GM21529 (cell line): ENCODE measurements at regions not wholly inside any gene's neighbourhood (a gene's known extent, or its start where the extent isn't known, plus 50 kb on each side); places are given as distances from the start of the nearest gene placed in this dataset.

ENCODE experiments used
- ATAC-seq: cut with Tn5 transposase; IDR thresholded peaks from one replicate; pipeline ENCODE4 v1.9.1; 2021; ENCODE audit not compliant: unreplicated experiment

- ATAC-seq, result no peak
These were observed 80.0 kb downstream of the CENPW start for GRCh38 chr6:126419901-126420300.

DNA sequence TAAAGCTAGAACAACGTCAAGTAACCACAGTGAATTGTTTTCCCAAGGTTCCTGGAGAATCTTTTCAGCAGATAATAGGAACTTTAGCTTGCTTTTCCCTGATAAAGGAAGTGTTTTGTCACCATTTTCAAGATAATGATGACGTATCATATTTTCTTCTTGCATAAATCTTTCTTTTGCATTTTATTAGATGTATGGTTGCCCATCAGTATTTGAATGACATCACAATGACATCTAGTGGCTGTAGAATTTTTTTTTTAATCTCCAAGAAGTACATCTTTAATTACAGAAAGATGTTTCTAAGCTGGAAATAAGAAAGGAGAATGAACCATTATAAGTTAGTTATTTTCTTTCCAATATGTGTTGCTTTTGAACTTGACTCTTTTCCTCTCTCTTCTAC, 83.0 kb downstream of the CENPW start:
- ATAC-seq, result no peak

DNA sequence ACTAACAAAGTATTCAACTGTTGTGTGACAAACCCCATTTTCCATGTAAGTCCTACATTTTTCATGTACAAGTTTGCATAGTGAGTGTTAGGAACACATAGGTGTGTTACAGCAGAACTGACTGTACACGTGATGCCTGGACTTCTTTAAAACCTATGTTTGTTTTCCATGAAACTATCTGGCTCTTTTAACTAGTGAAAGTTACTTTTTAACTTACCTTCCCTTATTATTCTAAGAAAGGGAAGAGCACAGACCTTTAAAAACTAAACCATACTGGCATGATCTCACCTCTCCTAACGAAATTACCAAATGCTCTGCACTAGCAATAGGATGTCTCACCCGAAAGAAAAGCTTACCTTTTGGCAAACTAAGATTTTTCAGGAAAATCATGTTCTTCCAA, 87.8 kb downstream of the CENPW start:
- no peak for ATAC-seq

DNA sequence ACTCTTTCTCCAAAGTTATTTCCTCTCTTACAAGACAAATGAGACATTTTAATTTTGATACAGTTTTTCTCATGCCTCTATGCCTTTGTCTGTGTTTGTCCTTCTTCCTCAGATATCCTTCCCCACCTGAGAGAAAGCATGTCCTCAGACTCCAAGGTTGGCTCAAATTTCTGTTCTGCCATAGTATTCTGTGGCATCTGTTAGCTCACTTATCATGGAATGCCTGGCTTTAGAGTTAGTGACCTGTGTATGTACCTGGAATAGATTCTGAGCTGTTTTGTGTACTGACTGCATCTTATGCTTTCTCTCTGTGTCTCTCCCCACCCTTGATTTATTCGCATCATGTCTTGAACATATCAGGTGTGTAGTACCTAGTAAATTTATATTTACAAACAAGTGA, 90.0 kb downstream of the CENPW start:
- no peak for ATAC-seq

- ATAC-seq, result no peak
These were observed 92.6 kb downstream of the CENPW start for GRCh38 chr6:126432564-126432963.

GRCh38 chr6:126433927-126434326, 94.0 kb downstream of the CENPW start:
- ATAC-seq, result no peak

DNA sequence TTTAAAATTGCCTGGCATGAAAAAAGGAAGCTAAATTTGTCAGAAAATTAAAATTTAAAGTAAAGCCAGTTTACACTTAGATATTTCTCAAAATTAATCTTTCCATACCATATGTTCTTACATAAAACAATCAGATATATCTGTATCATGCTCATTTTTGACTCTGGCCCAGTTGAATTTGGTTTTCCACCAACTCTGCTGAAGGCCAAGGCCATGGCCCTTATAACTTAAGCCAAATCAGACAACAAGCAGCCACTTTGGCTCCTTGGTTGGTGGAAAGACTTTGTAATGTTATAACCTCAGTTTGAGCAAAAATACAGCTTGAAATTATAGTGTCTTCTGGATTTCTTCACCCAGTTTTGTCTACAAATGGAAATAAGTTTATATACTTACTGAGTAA, 97.3 kb downstream of the CENPW start:
- ATAC-seq, result no peak

DNA sequence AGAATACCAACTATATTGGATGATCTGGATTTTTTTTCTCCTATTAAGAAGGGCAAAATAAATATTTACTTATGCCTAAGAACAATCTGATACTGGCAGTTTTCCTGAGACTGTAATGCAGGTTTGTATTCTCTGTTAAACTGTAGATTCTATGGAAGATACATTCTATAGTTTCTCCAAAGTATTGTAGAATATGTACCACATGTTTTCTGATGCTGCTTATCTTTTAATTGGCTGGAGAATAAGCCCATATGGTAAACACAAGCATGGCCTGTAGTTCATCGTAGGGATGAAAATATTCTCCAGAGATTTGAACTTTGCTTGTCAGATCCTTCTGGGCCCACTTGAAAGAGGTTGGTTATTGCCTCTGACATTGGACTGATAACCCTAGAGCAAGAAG, 99.1 kb downstream of the CENPW start:
- ATAC-seq, result no peak

DNA sequence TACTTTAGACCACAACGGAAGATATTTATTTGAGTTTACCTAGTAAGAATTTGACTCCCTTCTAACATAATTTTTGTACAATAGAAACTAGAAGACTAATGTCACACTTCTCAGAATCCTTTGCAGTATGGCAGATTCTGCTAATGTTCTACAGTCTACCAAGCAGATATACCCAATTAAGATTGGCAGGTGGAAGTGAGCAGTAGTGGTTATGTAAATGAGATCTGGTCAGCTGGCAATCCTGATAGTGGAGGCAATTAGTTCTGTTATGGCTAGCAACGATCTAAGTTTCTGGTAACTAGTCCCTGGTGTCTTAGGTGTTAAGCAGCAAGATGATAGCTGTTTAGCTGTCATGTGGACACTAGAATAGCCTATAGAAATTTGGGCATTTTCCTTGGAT, 101.0 kb downstream of the CENPW start:
- no peak for ATAC-seq

GRCh38 chr6:126444659-126445273, 104.9 kb downstream of the CENPW start:
- no peak for ATAC-seq

GRCh38 chr6:126446248-126446647, 106.3 kb downstream of the CENPW start:
- no peak for ATAC-seq

DNA sequence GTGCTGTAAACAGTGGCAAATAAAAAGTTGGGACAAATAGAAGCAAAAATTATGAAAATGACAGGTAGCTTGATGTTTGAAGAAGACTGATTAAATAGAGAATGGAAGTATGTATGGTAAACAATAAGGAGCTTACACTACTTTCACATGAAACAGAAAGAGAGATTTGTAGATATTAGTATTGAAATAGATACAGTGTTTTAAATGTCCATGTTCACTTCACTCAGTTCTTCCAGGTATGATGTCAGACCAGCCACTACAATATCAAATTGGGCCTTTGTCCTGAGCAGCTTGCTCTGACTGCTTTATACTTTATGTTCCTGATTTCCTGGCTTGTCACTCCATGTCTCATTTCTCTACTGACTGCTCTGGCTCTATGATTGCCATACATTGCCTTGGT, 107.5 kb downstream of the CENPW start:
- ATAC-seq, result peak; percentile 55

- no peak for ATAC-seq
These were observed 121.1 kb downstream of the CENPW start for GRCh38 chr6:126461045-126461444.

- ATAC-seq, result no peak
These were observed 124.3 kb downstream of the CENPW start for GRCh38 chr6:126464245-126464644.

GRCh38 chr6:126475449-126475848, 135.5 kb downstream of the CENPW start:
- ATAC-seq, result no peak

GRCh38 chr6:126477678-126478077, 137.8 kb downstream of the CENPW start:
- ATAC-seq, result peak; percentile 66

GRCh38 chr6:126480268-126480667, 140.4 kb downstream of the CENPW start:
- no peak for ATAC-seq

GRCh38 chr6:126481319-126481718, 141.4 kb downstream of the CENPW start:
- no peak for ATAC-seq

- ATAC-seq, result no peak
These were observed 164.9 kb downstream of the CENPW start for GRCh38 chr6:126504792-126505191.

GRCh38 chr6:126513198-126513597, 173.3 kb downstream of the CENPW start:
- ATAC-seq, result no peak

GRCh38 chr6:126516411-126516810, 176.5 kb downstream of the CENPW start:
- ATAC-seq, result no peak

DNA sequence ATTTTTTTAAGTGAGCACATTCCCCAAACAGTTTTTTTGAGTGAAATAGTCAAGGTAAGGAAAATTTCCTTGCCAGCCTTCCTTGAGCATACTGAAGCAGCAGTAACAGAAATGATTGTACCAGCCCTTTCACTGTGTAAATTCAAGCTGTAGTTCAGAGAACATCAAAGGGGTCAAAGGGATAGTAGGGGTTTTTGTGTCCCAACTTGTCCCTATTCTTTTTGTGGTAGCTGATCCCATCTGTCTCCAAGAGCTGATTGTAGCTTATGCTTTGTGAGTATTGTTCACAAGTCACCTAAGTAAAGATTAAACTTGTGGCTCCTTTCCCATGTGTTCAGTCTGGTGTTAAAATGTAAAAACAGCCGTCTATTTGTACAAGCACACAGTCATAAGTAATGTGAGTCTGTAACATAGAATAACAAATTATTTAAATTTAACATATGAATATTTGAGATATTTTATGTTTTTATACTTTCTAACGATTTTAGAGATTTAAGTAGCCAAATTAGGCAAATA, 185.0 kb downstream of the CENPW start:
- no peak for ATAC-seq

DNA sequence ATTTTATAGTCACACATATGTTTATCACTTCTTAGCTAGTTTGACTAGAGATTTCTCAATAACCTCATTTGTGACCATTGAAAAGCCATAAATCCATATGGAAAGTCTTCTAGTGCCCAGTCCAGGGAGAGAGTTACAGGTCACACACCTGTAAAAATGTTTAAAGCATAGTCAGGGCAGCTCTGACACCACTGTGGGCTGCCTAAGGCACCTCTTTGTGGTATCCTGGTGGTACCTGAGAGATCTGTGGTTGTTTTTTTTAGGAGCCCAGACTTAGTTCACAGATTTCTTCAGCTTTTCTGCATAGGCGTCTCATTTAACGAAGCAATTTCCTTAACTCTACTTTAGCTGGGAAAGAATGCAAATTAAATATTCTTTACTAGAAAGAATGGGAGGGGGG, 186.6 kb downstream of the CENPW start:
- ATAC-seq, result no peak
